WERI-Rb-1 (cell line): ENCODE measurements at regions not wholly inside any gene's neighbourhood (a gene's known extent, or its start where the extent isn't known, plus 50 kb on each side); places are given as distances from the start of the nearest gene placed in this dataset.

Source experiments
- DNase-seq: peaks from one replicate; pipeline ENCODE4 v3.0.0-alpha.2; 2020
- H3K27ac ChIP-seq: fragments of 250-450 bp; sonication (Bioruptor Pico); 2 replicates; pipeline ENCODE4 v1.5.1; 2020; ENCODE audit warnings: mild to moderate bottlenecking, moderate library complexity
- H3K27me3 ChIP-seq: fragments of 250-450 bp; sonication (Bioruptor Pico); 2 replicates; pipeline ENCODE4 v1.5.1; 2021; ENCODE audit warnings: mild to moderate bottlenecking, low read depth, moderate library complexity; ENCODE audit not compliant: insufficient read depth, severe bottlenecking
- H3K36me3 ChIP-seq: fragments of 250-450 bp; sonication (Bioruptor Pico); 2 replicates; pipeline ENCODE4 v1.5.1; 2020; ENCODE audit warnings: mild to moderate bottlenecking, moderate library complexity
- H3K4me3 ChIP-seq: 2 replicates; pipeline ENCODE4 v1.5.1; 2011; ENCODE audit warnings: low read depth, mild to moderate bottlenecking, control low read depth, low read length
- H3K9me3 ChIP-seq: fragments of 250-450 bp; sonication (Bioruptor Pico); 2 replicates; pipeline ENCODE4 v1.5.1; 2021; ENCODE audit warnings: mild to moderate bottlenecking, moderate library complexity; ENCODE audit not compliant: severe bottlenecking
- TF ChIP-seq, protein P1 (sequence below): IDR thresholded peaks from 2 replicates; pipeline ENCODE4 v1.5.1; 2011; ENCODE audit warnings: low read depth, mild to moderate bottlenecking, control low read depth, inconsistent platforms, low read length

DNA sequence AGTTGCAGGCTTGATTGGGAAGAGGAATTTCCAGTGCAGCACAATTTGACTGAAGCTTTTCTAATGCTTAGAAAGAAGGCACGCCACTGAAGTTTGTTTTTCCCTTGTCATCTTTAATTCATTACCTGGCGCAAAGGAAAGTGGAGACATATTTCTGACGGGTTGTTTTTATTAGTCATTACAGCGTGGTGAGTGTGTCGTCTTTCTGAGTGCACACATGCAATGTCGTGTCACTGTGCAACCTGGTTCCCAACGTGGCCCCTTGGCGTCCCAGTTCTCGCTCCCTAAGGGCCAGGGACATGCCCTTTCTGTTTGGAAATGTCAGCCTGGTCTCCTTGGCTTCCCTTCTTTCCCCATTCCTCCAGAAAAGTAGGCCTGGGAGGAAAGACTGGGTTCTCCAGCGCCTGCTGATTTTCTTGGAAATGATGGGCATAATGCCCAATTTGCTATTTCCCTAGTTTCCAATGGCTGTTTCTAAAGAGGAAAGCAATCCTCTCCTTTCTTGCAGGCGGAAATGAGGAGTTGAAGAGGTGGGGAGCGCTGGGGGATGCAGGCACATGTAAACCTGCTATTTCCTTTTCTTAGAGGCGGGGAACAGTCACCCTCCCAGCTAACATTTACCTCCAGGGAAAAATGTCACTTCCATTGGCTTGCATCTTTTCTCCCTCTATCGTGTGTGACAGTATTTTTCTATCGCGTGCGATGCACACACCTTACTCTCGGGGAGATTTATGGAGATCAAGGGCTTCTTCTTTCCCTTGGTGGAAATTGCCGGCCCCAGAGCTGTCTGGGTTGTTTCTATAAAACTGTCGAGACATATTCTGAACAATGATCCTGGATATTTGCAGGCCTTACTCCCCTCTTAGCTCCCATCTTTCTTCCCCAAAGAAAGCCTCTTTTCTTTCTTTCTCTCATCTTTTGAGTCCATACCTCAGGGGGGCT, 249.8 kb downstream of the ARHGAP12 start:
- no peak overlapping the region for H3K27ac ChIP-seq
- H3K4me3 ChIP-seq = no peak overlapping the region
- no peaks in the 10 kb centered on the region for H3K9me3 ChIP-seq
- DNase-seq = no peak
- H3K27me3 ChIP-seq = no peaks in the 10 kb centered on the region
- H3K36me3 ChIP-seq = no peaks in the 10 kb centered on the region
- TF ChIP-seq, protein P1, sequence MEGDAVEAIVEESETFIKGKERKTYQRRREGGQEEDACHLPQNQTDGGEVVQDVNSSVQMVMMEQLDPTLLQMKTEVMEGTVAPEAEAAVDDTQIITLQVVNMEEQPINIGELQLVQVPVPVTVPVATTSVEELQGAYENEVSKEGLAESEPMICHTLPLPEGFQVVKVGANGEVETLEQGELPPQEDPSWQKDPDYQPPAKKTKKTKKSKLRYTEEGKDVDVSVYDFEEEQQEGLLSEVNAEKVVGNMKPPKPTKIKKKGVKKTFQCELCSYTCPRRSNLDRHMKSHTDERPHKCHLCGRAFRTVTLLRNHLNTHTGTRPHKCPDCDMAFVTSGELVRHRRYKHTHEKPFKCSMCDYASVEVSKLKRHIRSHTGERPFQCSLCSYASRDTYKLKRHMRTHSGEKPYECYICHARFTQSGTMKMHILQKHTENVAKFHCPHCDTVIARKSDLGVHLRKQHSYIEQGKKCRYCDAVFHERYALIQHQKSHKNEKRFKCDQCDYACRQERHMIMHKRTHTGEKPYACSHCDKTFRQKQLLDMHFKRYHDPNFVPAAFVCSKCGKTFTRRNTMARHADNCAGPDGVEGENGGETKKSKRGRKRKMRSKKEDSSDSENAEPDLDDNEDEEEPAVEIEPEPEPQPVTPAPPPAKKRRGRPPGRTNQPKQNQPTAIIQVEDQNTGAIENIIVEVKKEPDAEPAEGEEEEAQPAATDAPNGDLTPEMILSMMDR = no peak

- H3K27ac ChIP-seq = no peak overlapping the region
- TF ChIP-seq, protein P1 = no peak
- no peak for DNase-seq
- H3K4me3 ChIP-seq = no peak overlapping the region
- H3K27me3 ChIP-seq = no peaks in the 10 kb centered on the region
- no peaks in the 10 kb centered on the region for H3K9me3 ChIP-seq
- no peaks in the 10 kb centered on the region for H3K36me3 ChIP-seq
Observed at GRCh38 chr10:31678139-31678536, 250.5 kb downstream of the ARHGAP12 start.

GRCh38 chr10:31677195-31678138, 251.2 kb downstream of the ARHGAP12 start:
- Histone ChIP-seq H3K4me3 (no peak overlapping the region), H3K27ac (no peak overlapping the region), H3K27me3 (no peaks in the 10 kb centered on the region), H3K36me3 (no peaks in the 10 kb centered on the region), H3K9me3 (no peaks in the 10 kb centered on the region)
- TF ChIP-seq, protein P1 = no peak
- no peak for DNase-seq

- DNase-seq = no peak
- TF ChIP-seq, protein P1 = no peak
- Histone ChIP-seq H3K9me3 (no peaks in the 10 kb centered on the region), H3K36me3 (no peaks in the 10 kb centered on the region), H3K4me3 (no peak overlapping the region), H3K27me3 (no peaks in the 10 kb centered on the region), H3K27ac (no peak overlapping the region)
Observed at GRCh38 chr10:31675726-31676125, 252.9 kb downstream of the ARHGAP12 start.

- H3K27ac ChIP-seq = no peak overlapping the region
- no peaks in the 10 kb centered on the region for H3K27me3 ChIP-seq
- no peak for DNase-seq
- H3K4me3 ChIP-seq = no peak overlapping the region
- H3K9me3 ChIP-seq = no peaks in the 10 kb centered on the region
- no peaks in the 10 kb centered on the region for H3K36me3 ChIP-seq
- TF ChIP-seq, protein P1 = no peak
Observed at GRCh38 chr10:31669357-31669756, 259.3 kb downstream of the ARHGAP12 start.
